ENCODE measurements at regions not wholly inside any gene's neighbourhood (a gene's known extent, or its start where the extent isn't known, plus 50 kb on each side); places are given as distances from the start of the nearest gene placed in this dataset.
A peak's percentile ranks its signal among the peaks of the same experiment; 100 is the strongest.

DNA sequence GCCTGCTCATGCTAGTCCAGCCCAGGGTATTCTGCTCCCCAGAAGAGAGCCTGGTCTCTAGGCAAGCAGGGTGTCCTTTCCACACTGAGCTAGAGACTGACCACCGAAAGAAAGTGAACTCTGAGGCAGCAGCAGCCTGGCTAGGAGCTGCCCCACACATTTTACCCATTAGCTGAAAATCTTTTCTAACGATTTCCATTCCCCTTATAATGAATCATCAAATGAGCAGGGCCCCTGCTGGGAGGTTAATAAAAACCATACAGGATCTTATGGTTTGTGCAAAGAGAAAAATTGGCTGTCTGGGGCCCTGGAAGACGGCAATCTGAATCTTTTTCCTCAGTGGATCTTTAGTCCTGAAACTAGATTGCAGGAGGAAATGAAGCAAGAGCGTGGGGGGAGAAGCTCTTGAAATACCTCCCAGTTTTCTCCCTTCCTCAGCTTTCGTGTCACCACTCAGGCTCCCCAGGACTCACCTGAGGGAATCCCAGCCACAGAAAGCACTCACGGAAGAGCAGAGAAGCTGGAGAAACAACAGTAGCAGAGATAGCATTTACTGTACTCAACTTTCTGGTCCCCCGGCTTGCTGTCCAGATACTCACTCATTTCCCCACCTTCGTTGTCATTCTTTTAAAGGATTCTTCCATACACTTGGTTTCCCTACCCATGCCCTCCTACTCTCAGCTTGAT, 74.7 kb upstream of the CD44 start:
- WGBS, 2 donors (ENCODE audit: extremely low coverage in 2 of 2, insufficient read length in 2 of 2, insufficient replicate concordance in 1 of 2): no CpG with 5 or more reads among the region's 8 CpGs
- no peak overlapping the region for H3K23ac ChIP-seq (ENCODE audit: low read depth, low read length, poor library complexity)

DNA sequence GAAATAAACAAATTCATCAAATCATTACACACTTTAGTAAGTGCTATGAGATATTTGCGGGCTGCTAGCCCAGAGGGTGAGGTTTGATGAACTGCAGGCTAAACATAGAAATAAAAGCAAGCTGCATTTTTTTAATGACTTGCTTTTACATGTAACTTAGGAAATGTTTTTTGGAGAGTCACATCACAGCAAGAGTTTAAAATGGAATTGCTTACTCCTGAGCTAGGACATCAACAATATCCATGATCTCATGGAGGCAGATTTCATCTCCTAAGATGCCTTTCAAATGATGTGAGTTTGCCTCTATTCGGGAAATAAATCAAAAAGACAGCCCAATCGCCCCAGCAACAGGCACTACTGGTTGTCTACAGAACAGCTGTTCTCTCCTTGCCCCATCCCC, 73.4 kb upstream of the CD44 start:
- no peaks in the 10 kb centered on the region for H3K36me3 ChIP-seq (replicated peaks in 1 of 2; ENCODE audit: control insufficient read depth in 2 of 2, insufficient read depth in 2 of 2, low read length in 2 of 2)
- H3K14ac ChIP-seq (ENCODE audit: low read length): no peak overlapping the region
- no peak overlapping the region for H3K4me3 ChIP-seq (ENCODE audit: low read length in 2 of 2)
- H3K27me3 ChIP-seq (ENCODE audit: control insufficient read depth in 3 of 3, insufficient read depth in 3 of 3, low read depth in 1 of 3, low read length in 3 of 3): no peaks in the 10 kb centered on the region
- H3K23ac ChIP-seq (ENCODE audit: low read depth, low read length, poor library complexity): no peak overlapping the region
- H2BK15ac ChIP-seq (ENCODE audit: low read length): no peak overlapping the region
- DNase-seq (ENCODE audit: low spot score): no peak
- H3K9ac ChIP-seq (ENCODE audit: low read depth, low read length, poor library complexity): no peak overlapping the region
- H2BK5ac ChIP-seq (ENCODE audit: low read length): no peak overlapping the region
- H3K18ac ChIP-seq (ENCODE audit: low read length): no peak overlapping the region
- H2BK120ac ChIP-seq (ENCODE audit: low read depth, low read length): no peak overlapping the region
- no peak overlapping the region for H3K4ac ChIP-seq (ENCODE audit: low read length)
- H2AK5ac ChIP-seq (ENCODE audit: low read depth, low read length): no peak overlapping the region
- H3K4me2 ChIP-seq (ENCODE audit: insufficient read depth, low read length, poor library complexity, severe bottlenecking): no peak overlapping the region
- peaks cover 0 to 2% of the 10 kb centered on the region in 2 donors for H3K9me3 ChIP-seq (replicated peaks in 1 of 2; ENCODE audit: control insufficient read depth in 2 of 2, insufficient read depth in 1 of 2, low read depth in 1 of 2, low read length in 2 of 2)
- H2BK12ac ChIP-seq (ENCODE audit: low read length): no peak overlapping the region
- H3K4me1 ChIP-seq (ENCODE audit: control insufficient read depth in 2 of 2, insufficient read depth in 1 of 2, low read depth in 1 of 2, low read length in 2 of 2): no peaks in the 10 kb centered on the region
- H4K8ac ChIP-seq (ENCODE audit: low read depth, low read length): no peak overlapping the region
- WGBS, 2 donors (ENCODE audit: extremely low coverage in 2 of 2, insufficient read length in 2 of 2, insufficient replicate concordance in 1 of 2): no CpG with 5 or more reads among the region's 3 CpGs
- H2AFZ ChIP-seq (ENCODE audit: low read length): no peak overlapping the region
- H3K27ac ChIP-seq (replicated peaks; ENCODE audit: low read length): no peak overlapping the region
- H4K91ac ChIP-seq (ENCODE audit: low read depth, low read length, poor library complexity): no peak overlapping the region
- no peaks in the 10 kb centered on the region for H3K79me1 ChIP-seq (ENCODE audit: low read depth, low read length)

More for the DNA sequence above, 74.7 kb upstream of the CD44 start:
- DNase-seq (ENCODE audit: low spot score): no peak
- no peak overlapping the region for H3K4me2 ChIP-seq (ENCODE audit: insufficient read depth, low read length, poor library complexity, severe bottlenecking)
- H3K18ac ChIP-seq (ENCODE audit: low read length): no peak overlapping the region
- no peak overlapping the region for H3K4me3 ChIP-seq (ENCODE audit: low read length in 2 of 2)
- no peak overlapping the region for H2BK12ac ChIP-seq (ENCODE audit: low read length)
- H3K27ac ChIP-seq (replicated peaks; ENCODE audit: low read length): no peak overlapping the region
- no peak overlapping the region for H2BK120ac ChIP-seq (ENCODE audit: low read depth, low read length)
- H2AK5ac ChIP-seq (ENCODE audit: low read depth, low read length): no peak overlapping the region
- no peak overlapping the region for H2BK15ac ChIP-seq (ENCODE audit: low read length)
- peaks cover 0 to under 1% of the 10 kb centered on the region in 2 donors for H3K9me3 ChIP-seq (replicated peaks in 1 of 2; ENCODE audit: control insufficient read depth in 2 of 2, insufficient read depth in 1 of 2, low read depth in 1 of 2, low read length in 2 of 2)
- H3K14ac ChIP-seq (ENCODE audit: low read length): no peak overlapping the region
- peak overlapping the region; percentile 29 for H4K8ac ChIP-seq (ENCODE audit: low read depth, low read length)
- no peaks in the 10 kb centered on the region for H3K27me3 ChIP-seq (ENCODE audit: control insufficient read depth in 3 of 3, insufficient read depth in 3 of 3, low read depth in 1 of 3, low read length in 3 of 3)
- no peaks in the 10 kb centered on the region for H3K4me1 ChIP-seq (ENCODE audit: control insufficient read depth in 2 of 2, insufficient read depth in 1 of 2, low read depth in 1 of 2, low read length in 2 of 2)
- no peak overlapping the region for H3K4ac ChIP-seq (ENCODE audit: low read length)
- no peak overlapping the region for H3K9ac ChIP-seq (ENCODE audit: low read depth, low read length, poor library complexity)
- H3K36me3 ChIP-seq (replicated peaks in 1 of 2; ENCODE audit: control insufficient read depth in 2 of 2, insufficient read depth in 2 of 2, low read length in 2 of 2): no peaks in the 10 kb centered on the region
- H4K91ac ChIP-seq (ENCODE audit: low read depth, low read length, poor library complexity): no peak overlapping the region
- no peak overlapping the region for H2AFZ ChIP-seq (ENCODE audit: low read length)
- no peaks in the 10 kb centered on the region for H3K79me1 ChIP-seq (ENCODE audit: low read depth, low read length)
- H2BK5ac ChIP-seq (ENCODE audit: low read length): no peak overlapping the region

DNA sequence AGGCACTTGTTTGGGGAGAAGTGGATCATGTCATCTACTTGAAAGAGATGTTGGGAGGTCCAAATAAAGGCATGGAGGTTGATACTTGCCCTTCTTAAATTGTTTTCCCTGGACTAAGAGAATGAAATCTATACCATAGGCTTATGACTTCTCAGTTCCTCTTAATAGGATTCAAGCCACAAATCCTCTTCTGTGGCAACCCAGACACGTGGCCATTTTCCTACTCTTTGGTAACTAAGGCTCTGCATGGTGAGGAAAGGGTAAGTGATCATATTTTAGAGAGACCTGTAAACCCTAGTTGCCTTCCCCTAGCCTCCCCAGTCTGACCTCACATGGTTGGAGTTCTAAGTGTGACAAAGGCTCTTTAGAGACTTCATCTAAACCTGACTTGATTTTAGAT, 72.9 kb upstream of the CD44 start:
- Histone ChIP-seq H3K4me3 (ENCODE audit: low read length in 2 of 2) (no peak overlapping the region), H3K9ac (ENCODE audit: low read depth, low read length, poor library complexity) (no peak overlapping the region), H3K79me1 (ENCODE audit: low read depth, low read length) (no peaks in the 10 kb centered on the region), H4K8ac (ENCODE audit: low read depth, low read length) (no peak overlapping the region), H3K9me3 (replicated peaks in 1 of 2; ENCODE audit: control insufficient read depth in 2 of 2, insufficient read depth in 1 of 2, low read depth in 1 of 2, low read length in 2 of 2) (peaks cover 0 to 2% of the 10 kb centered on the region in 2 donors), H2BK12ac (ENCODE audit: low read length) (no peak overlapping the region), H2BK15ac (ENCODE audit: low read length) (no peak overlapping the region), H3K27ac (replicated peaks; ENCODE audit: low read length) (no peak overlapping the region), H3K27me3 (ENCODE audit: control insufficient read depth in 3 of 3, insufficient read depth in 3 of 3, low read depth in 1 of 3, low read length in 3 of 3) (no peaks in the 10 kb centered on the region), H2BK5ac (ENCODE audit: low read length) (no peak overlapping the region), H3K4me2 (ENCODE audit: insufficient read depth, low read length, poor library complexity, severe bottlenecking) (no peak overlapping the region), H2BK120ac (ENCODE audit: low read depth, low read length) (no peak overlapping the region), H3K36me3 (replicated peaks in 1 of 2; ENCODE audit: control insufficient read depth in 2 of 2, insufficient read depth in 2 of 2, low read length in 2 of 2) (no peaks in the 10 kb centered on the region), H3K4ac (ENCODE audit: low read length) (no peak overlapping the region), H3K4me1 (ENCODE audit: control insufficient read depth in 2 of 2, insufficient read depth in 1 of 2, low read depth in 1 of 2, low read length in 2 of 2) (no peaks in the 10 kb centered on the region), H3K23ac (ENCODE audit: low read depth, low read length, poor library complexity) (no peak overlapping the region), H3K18ac (ENCODE audit: low read length) (no peak overlapping the region), H2AFZ (ENCODE audit: low read length) (no peak overlapping the region), H3K14ac (ENCODE audit: low read length) (no peak overlapping the region), H4K91ac (ENCODE audit: low read depth, low read length, poor library complexity) (no peak overlapping the region), H2AK5ac (ENCODE audit: low read depth, low read length) (no peak overlapping the region)
- no CpG with 5 or more reads among the region's 1 CpG for WGBS, 2 donors (ENCODE audit: extremely low coverage in 2 of 2, insufficient read length in 2 of 2, insufficient replicate concordance in 1 of 2)
- DNase-seq (ENCODE audit: low spot score): no peak

DNA sequence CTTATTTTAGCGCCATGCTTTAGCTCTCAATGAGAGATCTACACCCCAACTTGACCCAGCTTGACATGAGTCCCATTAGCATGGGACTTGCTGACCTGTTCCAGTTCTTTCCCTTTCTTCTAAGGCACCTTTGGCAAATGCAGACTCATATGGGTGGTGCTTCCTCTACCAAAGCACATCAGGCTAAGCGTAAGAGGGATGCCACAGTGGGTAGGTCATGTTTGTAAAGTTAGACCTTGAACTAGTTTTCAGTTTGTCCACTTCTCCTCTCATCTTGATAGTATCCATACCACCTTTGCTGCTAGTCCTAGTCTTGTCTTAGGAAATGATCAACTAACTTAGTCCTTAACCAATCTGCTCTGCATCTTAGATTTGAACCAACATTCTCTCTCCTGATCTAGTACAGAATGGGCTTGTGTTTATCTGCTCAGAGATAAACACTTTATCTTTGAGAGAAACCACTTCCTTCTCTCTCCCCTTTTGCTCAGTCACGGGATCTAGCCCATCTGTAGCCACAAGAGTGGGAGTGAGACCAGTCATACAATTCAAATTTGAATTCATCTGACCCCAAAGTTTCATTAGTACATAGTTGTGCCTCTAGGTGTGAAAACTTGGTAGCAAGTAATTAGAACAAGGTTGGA, 72.1 kb upstream of the CD44 start:
- no peaks in the 10 kb centered on the region for H3K27me3 ChIP-seq (ENCODE audit: control insufficient read depth in 3 of 3, insufficient read depth in 3 of 3, low read depth in 1 of 3, low read length in 3 of 3)
- WGBS, 2 donors (ENCODE audit: extremely low coverage in 2 of 2, insufficient read length in 2 of 2, insufficient replicate concordance in 1 of 2): no CpG with 5 or more reads among the region's 3 CpGs
- no peak overlapping the region for H2BK12ac ChIP-seq (ENCODE audit: low read length)
- H3K4ac ChIP-seq (ENCODE audit: low read length): no peak overlapping the region
- H3K14ac ChIP-seq (ENCODE audit: low read length): no peak overlapping the region
- DNase-seq (ENCODE audit: low spot score): no peak
- H3K23ac ChIP-seq (ENCODE audit: low read depth, low read length, poor library complexity): no peak overlapping the region
- H3K36me3 ChIP-seq (replicated peaks in 1 of 2; ENCODE audit: control insufficient read depth in 2 of 2, insufficient read depth in 2 of 2, low read length in 2 of 2): no peaks in the 10 kb centered on the region
- H3K4me1 ChIP-seq (ENCODE audit: control insufficient read depth in 2 of 2, insufficient read depth in 1 of 2, low read depth in 1 of 2, low read length in 2 of 2): no peaks in the 10 kb centered on the region
- H3K9ac ChIP-seq (ENCODE audit: low read depth, low read length, poor library complexity): no peak overlapping the region
- H3K4me3 ChIP-seq (ENCODE audit: low read length in 2 of 2): no peak overlapping the region
- no peak overlapping the region for H3K27ac ChIP-seq (replicated peaks; ENCODE audit: low read length)
- H3K79me1 ChIP-seq (ENCODE audit: low read depth, low read length): no peaks in the 10 kb centered on the region
- H3K4me2 ChIP-seq (ENCODE audit: insufficient read depth, low read length, poor library complexity, severe bottlenecking): no peak overlapping the region
- no peak overlapping the region for H2BK5ac ChIP-seq (ENCODE audit: low read length)
- no peak overlapping the region for H2BK15ac ChIP-seq (ENCODE audit: low read length)
- no peak overlapping the region for H4K91ac ChIP-seq (ENCODE audit: low read depth, low read length, poor library complexity)
- H2AK5ac ChIP-seq (ENCODE audit: low read depth, low read length): no peak overlapping the region
- no peak overlapping the region for H4K8ac ChIP-seq (ENCODE audit: low read depth, low read length)
- no peak overlapping the region for H2BK120ac ChIP-seq (ENCODE audit: low read depth, low read length)
- no peak overlapping the region for H3K18ac ChIP-seq (ENCODE audit: low read length)
- peaks cover 0 to 2% of the 10 kb centered on the region in 2 donors for H3K9me3 ChIP-seq (replicated peaks in 1 of 2; ENCODE audit: control insufficient read depth in 2 of 2, insufficient read depth in 1 of 2, low read depth in 1 of 2, low read length in 2 of 2)
- H2AFZ ChIP-seq (ENCODE audit: low read length): no peak overlapping the region
